HG03175 (cell line): ENCODE measurements at regions not wholly inside any gene's neighbourhood (a gene's known extent, or its start where the extent isn't known, plus 50 kb on each side); places are given as distances from the start of the nearest gene placed in this dataset.

Experiments
- ATAC-seq: cut with Tn5 transposase; IDR thresholded peaks from one replicate; pipeline ENCODE4 v1.9.1; 2021; ENCODE audit warnings: mild to moderate bottlenecking, moderate library complexity; ENCODE audit not compliant: unreplicated experiment

DNA sequence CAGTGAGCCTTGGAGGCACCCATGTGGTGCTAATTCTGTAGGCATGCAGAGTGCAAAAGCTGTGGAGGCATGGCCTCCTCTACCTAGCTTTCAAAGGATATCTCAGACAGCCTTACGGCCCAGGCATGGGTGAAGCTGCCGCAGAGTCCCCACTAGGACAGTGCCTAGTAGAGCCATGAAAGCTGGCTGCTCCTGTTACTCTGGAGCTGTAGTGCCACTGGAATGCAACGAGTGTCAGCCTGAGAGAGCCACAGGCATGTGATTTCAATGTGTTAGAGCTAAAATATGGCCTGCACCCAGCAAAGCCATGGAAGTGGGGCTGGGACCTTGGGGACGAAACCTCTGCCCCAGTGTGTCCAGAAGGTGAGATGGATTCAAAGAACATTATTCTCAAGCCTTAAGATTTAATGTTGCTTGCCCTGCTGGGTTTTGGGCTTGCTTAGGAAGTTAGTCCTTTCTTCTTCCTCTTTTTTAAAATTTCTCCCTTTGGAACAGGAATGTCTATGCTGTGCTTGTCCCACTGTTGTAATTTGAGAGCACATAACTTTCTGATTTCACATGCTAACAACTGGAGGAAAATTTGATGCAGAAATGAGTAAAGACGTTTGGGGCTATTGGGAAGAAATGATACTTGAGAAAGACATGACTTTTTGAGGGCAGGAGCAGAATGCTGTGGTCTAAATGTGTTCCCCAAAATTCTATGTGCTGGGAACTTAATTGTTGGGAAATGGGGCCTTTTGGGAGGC lies 298.4 kb downstream of the PSAT1 start:
- ATAC-seq = no peak

DNA sequence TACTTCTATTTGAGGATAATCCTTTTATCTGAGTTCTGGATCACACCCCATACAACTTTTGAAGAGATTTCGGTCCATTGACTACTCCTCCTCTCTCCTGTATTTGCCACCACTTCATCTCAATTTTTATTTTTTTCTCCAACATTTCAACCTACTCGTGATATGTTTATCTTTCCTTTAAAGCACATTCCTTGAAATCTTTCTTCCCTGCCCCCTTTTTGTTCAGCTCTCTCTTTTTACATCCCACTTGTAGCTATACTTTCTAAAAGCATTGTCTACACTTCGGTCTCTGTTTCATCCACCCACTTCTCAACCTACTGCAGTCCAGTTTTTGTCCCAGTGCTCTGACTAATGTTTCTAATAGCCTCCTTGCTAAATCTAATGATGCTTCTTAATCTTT lies 299.4 kb downstream of the PSAT1 start:
- no peak for ATAC-seq

DNA sequence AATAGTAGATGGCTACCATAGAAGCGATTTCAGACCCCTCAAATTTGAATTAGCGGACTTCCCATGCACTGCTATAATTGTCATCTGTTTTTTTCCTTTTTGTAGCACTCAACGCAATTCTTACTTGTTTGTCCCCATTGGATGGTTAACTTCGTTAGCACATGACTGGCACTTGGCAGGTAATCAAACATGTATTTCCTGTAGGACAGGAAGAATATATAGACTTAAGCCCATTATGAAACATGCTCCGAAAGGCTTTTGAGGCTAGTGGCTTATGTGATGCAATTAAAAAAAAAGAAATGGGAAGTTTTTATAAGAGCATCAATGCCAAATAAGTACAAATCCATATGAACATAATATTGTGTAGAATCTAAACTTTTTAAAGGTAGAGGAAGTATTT lies 301.2 kb downstream of the PSAT1 start:
- ATAC-seq = no peak

DNA sequence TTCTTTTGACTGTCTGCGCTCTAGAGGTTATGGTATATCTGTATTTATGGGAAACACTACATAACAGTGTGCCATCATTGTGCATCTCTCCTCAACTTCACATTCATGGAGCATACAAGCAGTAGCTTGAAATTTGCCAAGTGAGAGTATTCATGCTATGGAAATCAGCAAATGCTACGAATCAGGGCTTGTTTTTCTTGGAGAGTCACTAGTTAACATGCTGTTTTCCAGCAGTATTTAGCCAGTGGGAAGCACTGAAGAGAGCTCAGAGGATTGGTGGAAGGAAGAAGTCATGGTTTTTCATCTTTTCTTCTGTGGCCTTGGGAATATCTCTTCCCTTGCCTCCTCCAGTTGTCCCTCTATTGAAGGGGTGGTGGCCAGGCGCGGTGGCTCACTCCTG lies 303.0 kb downstream of the PSAT1 start:
- no peak for ATAC-seq

DNA sequence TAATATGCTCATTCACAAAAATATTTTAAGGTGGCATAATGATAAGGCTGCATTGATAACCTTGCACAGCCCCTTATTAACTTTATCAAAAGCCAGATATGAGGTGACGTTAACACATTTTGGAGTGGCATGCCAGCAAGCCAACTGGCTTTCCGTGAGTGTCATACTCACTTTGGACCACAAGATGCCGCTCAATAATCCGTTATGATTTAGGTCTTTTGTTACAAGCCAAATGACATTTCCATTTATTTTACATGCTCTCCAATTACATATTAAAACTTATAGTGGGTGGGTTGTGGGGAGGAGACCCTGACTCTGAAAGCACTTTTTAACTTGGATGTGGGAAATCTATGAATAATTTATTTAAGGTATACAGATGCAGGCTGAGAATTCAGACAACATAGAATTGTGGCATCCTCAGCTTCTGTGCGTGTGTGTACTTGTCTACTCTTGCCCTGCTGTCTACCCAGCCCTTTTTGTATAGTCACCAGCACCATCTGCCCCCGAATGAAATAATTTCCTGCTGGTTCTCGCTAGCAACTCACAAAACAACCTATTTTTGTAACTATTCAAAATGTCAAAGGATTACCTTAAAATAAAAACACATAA lies 305.1 kb downstream of the PSAT1 start:
- ATAC-seq = peak; percentile 71

DNA sequence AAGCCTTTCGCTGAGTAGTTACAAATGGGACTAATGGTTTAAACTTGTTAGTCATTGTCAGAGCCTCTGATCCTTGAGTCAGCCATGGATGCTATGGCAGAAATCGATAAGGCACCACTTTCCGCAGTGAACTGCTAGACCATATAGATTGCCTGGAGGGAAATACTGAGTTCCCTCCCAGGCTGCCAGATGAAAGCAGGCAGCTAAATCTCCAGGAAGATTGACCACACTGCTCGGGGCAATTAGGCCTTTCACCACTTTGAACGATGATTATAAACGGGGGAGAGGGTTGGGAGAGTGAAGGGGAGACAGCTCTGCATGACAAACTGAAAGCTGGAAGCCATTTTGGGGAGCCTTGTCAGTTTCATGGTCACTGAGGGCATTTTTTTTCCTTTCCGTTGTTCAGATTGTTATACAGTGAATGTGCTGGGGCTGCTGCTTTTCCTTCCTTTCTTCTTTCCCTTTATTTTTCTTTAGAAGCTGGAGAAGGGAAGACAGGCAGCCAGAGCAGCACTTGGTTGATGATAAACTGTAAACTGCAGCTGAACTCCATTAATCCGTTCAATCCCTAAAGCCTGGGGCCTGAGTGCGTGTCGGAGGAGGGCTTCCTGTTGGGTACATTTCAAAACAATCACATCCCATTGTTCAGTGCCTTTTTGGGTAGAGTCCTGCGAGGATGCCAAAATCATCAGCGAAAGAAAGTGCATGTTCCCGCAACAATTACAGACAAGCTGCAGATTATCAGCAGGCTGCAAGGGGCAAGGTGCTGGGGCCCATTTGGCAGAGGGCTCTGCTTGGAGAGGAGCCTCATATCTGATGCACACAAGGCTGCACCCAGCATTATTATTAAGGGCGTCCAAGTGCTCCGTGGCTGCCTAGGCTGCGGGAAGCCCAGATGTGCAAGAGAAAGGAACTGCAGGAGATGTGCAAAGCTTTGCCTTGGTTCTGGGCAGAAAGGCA lies 308.4 kb downstream of the PSAT1 start:
- no peak for ATAC-seq

DNA sequence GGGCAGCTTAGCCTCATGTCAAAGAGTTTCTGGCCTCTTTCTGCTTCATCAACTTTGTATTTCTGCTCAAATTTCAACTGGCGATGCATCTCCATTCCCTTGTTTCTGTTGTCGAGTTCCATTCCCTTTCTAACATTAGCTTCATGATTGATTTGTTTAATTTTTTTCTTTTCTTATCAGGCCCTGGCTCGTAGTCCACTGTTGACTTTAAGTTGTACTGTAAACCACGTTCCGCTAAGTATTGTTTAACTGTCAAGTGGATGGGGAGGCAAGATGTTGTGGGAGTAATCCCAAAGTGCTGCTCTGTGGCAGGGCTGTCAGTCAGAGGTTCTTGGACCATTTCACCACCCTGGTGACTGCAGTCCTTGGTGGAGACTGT lies 309.1 kb downstream of the PSAT1 start:
- ATAC-seq = no peak

DNA sequence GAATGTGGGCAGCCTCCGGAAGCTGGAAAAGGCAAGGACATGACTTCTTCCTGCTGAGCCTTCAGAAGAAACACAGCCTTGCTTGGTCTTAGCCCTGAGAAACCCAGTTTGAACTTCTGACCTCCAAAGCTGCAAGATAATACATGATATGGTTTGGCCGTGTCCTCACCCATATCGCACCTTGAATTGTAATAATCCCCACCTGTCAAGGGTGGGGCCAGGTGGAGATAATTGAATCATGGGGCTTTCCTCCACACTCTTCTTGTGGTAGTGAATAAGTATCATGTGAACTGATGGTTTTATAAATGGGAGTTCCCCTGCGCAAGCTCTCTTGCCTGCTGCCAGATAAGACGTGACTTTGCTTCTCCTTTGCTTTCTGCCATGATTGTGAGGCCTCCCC lies 310.9 kb downstream of the PSAT1 start:
- ATAC-seq = no peak

DNA sequence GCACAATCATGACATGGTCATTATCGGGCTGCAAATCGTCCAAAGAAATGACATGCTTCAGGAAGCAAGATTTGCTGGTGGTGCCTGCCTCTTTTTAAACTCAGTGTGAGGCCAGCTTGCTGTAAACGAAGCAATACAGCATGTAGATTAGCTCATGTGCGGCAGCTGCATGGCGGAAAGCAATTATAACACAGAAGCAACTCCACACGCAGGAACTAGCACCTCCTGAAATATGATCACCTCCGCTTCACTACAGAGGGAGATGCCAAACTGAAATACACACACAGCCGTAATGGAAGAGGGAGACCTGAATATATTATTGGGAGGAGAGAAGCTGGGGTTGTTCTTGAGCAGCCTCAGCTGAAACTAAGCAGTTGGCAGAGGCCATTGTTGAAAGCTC lies 312.5 kb downstream of the PSAT1 start:
- no peak for ATAC-seq

DNA sequence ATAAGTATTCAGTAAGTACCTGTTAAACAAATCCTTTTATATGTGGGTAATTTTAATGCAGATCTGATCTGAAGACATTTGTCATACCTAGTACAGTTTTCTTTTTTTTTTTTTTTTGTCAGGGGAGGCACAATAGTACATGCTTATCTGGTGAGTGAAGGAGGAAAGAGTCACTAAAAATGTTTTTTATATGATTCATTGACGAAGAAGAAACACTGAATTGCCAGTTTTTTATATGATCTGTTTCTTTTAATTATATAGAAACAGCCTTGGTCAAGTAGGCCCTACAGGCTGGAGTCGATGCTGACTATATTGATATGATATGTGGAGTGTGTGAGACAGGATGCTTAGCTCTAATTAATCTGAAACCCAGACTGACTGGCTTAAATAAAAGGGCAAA lies 315.2 kb downstream of the PSAT1 start:
- ATAC-seq = no peak

DNA sequence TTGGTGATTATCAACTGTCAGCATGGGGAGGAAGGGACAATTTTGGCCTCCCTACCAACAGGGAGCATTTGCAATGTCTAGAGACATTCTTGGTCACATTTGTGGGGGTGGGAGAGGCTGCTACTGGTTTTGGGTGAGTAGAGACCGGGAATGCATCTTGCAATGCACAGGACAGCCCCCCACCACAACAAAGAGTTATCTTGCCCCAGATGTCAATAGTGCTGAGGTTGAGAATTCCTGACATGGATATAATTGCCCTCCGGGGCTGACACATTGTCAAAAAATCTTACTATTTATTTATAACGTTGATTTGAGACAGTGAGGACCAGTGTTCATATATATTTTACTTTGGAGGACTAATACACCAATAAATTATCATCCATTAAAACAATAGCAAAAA lies 316.1 kb downstream of the PSAT1 start:
- no peak for ATAC-seq

DNA sequence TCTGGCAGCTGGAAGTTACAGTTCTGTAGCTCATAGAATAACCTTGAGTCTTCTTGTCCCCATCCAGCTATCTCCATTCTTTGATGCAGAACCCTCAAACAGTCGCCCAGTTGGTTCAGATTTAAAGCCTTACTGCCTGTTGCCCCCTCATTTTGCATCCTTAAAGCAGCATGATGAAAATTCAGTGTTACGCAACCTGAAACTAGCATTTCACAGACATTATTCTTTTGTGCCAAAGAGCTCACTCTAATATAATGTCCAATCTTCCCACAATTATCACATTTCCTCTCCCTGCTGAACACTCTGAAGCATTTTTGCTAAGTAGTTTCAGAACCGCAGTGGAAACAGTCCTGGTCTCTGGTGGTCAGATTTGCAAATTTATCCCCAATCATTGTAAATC lies 318.0 kb downstream of the PSAT1 start:
- ATAC-seq = no peak

DNA sequence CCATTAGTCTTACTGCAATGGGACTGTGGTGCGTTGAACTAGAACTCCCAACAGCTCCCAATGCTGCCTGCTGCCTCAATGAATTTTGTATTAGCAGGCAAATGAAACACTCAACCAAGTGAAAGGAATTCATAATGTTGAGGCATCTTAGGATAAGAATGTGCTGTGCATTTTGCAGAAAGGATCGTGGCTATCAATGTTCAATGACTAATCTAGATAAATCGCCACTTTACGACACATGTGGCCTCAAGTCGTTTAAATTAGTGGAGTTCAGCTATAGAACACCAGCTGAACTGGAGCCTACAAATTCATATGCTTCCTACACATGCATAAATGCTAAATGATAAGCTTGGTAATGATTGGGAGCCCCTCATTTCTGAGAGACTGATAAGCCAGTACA lies 318.4 kb downstream of the PSAT1 start:
- ATAC-seq = no peak

DNA sequence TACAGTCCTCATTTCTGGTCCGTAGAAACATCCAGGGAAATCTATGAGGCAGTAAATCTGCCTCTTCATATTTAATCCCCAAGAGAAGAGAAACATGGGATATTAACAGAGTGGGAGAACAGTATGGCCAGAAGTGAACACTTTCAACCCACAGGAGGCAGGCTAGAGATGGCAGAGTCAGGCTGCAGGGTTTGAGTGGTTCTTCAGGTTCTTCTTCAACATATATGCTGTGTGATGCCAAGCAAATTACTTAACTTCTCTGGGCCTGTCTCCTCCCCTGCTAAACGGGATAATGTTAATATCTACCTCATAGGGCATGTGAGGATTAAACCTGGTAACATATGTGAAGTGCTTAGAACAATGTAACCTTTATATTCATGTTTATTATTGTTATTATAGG lies 321.8 kb downstream of the PSAT1 start:
- ATAC-seq = no peak

DNA sequence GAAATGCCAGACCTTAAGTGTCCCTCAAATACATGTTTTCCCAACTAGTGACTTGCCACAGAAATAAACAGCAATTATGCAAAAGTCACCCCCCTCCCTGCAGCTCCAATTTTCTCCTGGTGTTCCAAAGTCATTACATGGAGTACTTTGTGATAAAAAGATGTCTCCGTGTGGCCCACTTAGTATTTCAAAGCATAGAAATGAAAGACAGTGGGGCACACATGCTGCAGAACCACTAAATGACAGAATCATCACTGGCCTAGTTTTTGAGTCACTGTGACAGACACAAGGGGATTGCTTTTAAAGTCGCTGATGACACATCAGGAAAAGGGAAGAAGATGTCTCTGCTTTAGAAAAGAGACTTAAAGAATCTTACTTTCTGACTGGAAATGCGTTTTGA lies 323.4 kb downstream of the PSAT1 start:
- ATAC-seq = no peak

DNA sequence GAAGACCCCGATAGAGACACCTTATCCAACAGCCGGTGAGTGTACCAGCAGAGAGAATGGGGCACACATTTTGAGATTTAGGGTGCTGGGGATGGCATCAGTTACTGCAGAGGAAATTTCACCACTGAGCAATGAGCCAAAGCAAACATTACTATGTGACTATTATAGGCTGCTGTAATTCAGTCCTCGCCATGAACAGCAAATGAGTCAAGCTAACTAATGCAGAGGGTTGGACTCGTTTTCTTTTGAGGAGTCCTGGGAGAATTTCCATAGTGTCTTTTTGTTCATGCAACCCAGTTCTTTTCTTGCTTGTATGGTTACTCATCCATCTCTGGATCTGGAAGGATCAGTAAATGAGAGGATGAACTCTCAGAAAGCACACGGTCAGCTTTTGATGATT lies 323.8 kb downstream of the PSAT1 start:
- no peak for ATAC-seq

DNA sequence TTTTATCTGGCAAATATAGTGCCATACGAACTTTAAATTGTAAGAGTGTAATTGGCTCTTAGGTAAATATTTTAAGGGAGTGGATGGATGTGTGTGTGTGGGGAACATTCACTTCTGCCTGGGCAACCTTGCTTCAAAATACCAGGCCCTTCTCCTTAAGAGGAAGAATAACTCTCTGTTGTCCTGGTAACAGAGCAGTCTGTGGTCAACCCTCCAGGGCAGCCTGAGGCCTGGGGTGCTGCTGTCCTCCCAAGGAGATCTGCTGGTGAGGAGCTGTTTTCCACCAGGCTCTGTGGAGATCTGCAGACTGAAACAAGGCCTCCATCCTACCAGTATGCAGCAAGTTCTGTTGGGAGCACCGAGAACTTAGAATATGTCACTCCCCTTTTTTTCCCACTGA lies 325.2 kb downstream of the PSAT1 start:
- ATAC-seq = no peak

DNA sequence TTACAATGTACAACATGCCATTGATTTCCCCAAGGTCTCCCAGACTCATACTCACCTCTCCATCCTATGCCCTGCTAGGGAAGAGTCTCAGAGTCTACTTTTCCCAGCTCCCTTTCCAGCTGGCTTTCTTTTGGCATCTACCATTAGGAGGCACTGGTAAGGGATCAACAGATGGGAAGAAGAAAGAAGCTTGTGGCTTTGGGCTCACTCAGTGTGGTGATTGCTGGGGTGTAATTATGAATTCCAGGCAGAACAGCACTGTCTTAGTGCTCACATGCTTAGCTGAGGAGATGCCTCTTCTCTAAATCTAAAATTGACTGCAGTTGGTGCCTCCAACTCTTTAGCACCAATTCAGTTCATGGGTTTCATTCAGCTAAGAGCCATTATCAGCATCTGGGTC lies 330.0 kb downstream of the PSAT1 start:
- ATAC-seq = no peak

DNA sequence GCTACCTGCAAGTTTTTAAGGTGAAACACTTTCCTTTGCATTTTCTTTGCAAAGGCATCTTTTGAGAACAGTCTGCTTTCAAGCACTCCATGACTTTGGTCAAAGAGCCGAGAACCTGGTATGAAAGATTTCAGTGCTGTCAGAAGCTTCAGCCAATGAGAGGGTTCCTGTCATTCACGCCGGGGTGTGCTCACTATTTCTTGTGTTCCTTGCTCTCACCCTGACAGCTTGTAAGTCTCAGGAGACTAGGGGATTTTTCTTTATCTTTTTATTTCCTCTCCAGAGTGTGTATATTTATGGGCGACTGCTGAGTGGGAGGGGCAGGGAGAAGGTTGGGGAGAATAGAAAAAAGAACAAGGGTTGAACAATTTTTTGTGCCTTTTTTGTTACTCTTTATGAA lies 334.0 kb downstream of the PSAT1 start:
- ATAC-seq = no peak

DNA sequence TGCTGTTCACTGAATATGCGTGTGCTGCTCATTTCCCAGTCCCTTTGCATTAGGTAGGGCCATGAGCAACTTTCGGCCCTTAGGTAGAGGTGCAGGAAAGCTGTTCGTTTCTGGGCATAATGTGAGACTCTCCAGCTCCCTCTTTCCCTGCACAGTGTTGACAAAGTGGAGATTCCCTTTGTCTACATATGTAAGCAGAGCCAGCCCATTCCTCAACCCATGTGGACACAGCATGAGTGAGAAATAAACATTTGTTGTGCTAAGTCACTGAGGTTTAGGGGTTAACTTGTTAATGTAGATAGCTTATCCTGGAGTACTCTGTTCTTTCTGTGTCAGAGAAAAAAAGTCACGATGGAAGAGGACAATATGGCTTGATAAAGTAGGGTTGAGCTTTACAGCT lies 343.8 kb downstream of the PSAT1 start:
- no peak for ATAC-seq

DNA sequence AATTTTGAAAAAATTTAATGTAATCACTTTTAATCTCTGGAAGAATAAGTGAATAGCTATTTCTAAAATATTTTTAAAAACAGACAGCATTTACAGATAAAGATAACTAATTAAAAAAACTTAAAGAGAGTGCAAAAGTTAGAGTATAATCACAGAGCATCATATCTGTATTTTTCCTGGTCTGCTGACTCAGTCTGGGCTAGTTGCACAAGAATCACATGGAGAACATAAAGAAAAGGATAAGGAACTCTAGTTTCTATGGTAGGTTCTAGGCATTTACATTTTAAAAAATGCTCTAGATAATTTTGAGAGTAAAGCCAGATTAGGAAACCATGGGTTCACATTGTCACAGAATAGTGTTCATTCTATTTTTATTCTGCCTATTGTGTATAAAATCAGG lies 347.4 kb downstream of the PSAT1 start:
- no peak for ATAC-seq

DNA sequence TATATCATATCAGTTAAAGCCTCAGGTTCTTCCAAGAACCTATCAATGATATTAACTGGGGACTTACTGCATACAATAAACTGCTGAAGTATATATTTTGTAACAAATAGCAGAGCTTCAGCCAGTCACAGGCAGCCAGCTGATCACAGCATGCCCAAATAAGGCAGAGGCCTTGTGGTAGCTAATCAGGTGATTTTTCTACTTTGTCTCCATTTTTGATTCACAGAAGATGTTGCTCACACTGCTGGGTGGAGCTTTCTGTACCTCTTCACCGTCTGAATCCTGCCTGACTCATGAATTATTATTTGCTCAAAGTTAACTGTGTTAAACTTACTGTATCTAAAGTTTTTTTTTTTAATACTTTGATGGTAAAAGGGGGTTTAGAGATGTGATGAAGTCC lies 357.4 kb downstream of the PSAT1 start:
- ATAC-seq = no peak
